HG02840 (cell line): ENCODE measurements at regions not wholly inside any gene's neighbourhood (a gene's known extent, or its start where the extent isn't known, plus 50 kb on each side); places are given as distances from the start of the nearest gene placed in this dataset.
"Not testable (repeated sequence)": the region's sequence is repeated elsewhere in the genome, so short reads cannot be mapped to it uniquely, and the experiment has no call there.

Experiments
- ATAC-seq: cut with Tn5 transposase; IDR thresholded peaks from one replicate; pipeline ENCODE4 v1.9.1; 2021; ENCODE audit warnings: mild to moderate bottlenecking, moderate library complexity, moderate number of reproducible peaks; ENCODE audit not compliant: unreplicated experiment, low FRiP score

DNA sequence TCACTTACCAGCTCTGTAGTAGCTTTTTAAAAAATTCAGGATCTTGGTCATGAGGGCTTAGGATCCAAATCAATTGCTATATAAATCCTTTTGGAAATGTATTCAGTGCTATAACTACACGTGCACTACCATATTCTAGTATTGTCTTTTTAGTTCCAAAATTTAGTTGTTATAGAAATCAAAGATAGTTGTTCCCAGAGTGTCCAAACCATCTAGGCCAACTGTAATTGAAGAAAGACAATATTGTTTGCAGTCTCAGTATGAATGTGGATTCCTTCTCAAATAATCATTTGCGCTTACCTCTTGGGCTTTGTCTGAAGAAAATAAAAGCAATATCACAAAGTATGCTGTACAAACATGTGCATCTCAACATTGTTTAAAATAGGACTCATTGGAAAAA is 184.1 kb upstream of the EDNRB start:
- ATAC-seq, result no peak

DNA sequence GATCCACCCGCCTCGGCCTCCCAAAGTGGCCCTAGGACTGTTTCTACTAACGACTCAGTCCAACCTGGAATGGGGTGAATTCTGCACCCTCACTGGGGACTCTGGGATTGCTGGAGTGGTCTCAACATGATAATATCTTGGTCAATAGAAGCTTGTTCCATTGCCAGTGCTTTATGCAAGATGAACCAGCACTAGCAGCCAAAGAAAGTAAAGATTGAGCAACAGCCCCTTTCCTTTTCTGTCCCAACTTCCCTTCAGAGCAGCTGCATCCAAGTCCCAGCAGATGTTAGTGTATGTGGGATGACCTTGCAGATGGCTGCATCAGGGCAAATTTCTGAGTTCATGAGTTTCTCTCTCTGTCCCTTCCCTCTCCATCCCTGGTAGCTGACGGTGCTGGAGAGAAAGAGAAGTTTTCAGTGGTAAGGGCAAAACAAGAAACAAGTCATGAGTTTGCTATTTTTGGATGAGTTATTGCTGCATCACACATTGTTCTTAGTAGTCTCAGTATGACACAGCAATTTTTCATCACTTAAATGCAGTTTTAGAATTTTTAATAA is 183.6 kb upstream of the EDNRB start:
- ATAC-seq, result no peak

DNA sequence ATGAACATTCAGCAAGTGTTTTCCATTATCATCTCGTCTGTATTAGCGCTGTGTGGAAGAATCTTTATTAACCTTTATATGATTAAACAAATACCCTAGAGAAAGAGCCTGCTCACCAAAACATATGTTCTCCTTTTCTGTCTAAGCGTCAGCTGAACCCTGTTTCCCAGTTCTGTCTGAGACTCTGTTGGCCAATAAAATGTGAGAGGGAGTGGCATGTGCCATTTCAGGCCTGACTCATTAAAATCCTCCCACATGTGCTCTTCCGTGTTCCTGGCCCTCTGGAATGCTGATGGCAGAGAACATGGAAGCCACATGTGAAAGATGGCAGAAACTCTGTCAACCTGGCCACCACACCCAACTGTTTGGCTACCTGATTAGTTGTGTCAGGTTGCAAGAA is 181.9 kb upstream of the EDNRB start:
- ATAC-seq, result no peak

DNA sequence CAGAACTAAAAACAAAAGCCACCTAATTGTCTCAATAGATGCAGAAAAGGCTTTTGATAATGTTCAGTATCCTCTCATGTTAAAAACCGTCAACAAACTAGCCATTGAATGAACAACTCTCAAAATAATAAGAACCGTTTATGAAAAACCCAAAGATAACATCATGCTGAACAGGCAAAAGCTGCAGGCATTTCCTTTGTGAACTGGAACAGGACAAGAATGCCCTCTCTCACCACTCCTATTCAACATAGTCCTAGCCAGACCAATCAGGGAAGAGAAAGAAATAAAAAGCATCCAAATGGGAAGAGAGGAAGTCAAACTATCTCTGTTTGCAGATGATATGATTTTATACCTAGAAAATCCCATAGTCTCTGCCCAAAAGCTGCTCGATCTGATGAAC is 179.6 kb upstream of the EDNRB start:
- no peak for ATAC-seq

DNA sequence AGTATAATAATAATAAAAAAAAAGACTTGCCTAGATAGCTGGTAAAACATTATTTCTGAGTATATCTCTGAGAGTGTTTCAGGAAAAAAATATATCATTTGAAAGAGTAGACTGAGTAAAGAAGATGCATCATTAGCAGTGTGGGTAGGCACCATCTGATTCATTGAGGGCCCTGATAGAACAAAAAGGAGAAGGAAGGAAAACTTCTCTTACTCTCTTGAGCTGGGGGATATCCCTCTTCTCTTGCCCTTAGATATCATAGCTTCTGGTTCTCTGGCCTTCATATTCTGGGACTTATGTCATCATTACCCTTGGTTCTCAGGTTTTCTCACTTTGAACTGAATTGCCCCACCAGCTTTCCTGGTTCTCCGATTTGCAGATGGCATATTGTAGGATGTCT is 177.6 kb upstream of the EDNRB start:
- no peak for ATAC-seq

DNA sequence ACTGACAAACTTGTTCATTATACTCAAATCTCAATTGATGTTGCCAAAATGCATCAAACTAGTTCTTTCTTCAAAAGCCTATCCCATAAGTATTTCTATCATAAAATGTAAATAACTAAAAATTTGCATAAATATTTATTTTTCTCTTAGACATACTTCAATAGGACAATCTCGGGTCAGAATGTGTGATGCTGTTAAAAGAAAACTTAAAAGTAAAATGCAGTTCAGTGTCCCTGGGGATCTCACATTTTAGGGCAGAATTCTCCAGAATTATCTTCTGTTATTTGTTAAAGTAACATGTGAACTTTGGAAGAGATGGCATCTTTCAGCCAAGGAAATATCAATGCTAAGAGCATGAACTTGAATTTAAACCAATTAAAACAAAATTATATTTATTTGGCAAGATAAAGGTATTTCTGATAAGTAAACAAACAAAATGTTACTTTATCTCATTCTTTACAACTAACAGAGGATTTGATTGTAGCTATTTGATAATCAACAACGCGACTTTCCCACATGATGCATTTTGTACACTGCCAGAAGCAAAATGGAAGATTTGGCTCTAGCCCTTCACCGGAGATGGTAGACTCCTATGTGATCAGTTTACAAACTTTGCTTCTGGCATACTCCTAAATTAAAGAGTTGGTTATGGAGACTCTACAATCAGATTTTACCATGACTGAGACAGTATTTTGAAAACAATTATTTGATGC is 169.5 kb upstream of the EDNRB start:
- no peak for ATAC-seq

DNA sequence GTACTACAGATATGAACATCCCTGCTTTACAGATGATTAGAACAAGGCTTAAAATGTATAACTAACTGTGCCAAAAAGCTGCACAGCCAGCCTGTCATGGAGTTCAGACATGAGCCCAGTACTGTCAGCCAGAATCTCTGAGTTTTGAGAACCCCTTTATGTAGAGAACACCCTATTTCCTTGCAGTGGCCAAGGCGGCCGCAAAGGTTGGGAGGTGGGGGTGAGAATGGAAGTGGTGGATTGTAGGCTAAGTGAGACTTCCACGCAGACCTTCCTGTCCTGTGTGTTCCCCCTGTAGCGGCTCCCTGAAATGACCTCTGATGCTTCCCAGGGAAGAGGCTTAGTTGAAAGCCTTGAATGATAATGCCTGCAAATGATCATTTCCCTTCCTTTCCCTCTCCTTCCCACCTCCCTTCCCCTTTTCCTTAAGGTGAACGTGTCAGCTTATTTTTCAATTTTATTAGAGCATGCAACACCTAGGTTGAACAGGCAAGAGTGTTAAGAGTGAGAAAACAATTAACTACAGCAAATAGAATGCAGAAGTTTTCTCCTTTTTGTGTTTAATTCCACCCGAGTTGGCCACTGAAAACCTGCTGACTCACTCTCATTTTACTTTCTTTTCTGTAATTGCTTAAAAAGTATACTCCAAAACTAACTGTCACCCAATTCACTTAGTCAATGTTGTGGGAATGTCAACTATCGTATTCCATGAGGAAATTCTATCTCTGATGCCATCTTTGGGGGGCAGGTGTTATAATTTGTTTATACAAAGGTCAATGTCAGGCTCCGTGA is 167.0 kb upstream of the EDNRB start:
- no peak for ATAC-seq

DNA sequence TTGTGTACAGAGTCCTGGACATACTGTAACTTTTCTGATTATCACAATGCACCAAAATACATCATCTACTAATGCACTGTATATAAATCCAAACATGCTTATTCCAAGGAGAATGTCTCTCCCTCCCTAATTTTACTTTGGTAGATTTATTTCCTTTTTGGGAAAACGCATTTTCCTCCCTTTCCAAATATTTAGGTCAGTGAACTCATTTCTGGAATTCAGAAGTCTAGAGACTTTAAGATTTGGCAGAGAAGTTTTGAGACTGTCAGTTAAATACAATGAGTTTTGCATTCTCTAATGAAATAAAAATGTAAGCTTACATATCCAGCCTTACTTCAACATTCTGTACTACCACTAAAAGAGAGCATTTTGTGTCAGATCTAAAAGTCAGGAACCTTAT is 165.8 kb upstream of the EDNRB start:
- ATAC-seq, result no peak

DNA sequence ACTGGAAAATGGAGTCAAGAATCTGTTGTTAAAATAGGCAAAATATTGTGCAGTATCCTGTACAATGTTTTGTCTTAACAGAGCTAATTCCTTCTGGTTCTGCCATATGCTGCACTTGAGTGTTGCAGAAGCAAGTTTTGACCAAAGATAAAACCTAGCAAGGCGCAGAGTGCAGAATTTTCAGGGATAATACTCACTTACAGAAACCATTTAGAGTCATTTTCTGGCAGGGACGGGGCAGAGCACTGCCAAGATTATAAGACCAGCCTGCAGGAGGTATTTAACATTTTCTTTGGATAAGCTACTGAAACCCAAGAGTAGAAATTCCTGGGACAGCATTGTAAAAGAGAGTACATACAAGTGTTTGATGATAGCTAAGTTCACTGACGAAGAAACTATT is 159.5 kb upstream of the EDNRB start:
- ATAC-seq, result no peak

DNA sequence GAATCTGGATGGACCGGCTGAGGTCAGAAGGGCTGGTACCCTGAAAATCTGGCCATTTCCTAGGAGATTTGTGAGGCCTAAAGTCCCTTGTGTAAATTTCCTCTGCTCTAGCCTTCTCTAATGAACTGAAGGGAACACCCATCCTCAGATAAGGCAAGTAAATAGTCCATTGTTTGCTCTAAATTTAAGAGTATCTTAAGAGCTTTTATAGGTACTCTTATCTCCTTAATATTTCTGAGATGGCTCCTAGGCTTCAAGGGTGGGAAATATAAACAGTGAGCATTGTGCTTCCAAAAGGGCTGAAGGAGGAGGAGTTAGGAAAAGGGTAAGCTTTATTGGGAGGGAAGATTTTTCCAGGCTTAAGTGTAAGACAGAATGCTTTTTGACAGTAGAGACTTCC is 148.7 kb upstream of the EDNRB start:
- ATAC-seq, result no peak

DNA sequence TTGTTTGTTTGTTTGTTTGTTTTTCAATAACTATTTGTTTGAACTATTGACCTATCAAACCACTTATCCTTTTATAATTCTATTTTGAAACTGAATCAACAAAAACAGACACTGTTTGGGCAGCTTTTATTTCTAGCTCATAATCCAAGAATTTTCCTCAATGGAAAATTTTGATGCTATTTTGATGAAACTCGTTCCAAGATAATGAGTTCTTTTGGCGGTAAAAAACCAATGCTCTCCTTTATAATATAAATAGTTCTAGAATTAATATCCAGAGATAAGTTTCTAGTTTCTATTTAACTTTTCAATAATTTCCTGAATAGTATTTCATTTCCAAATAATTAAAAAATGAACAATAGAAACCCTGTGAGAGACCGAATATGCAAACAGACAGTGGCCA is 146.5 kb upstream of the EDNRB start:
- no peak for ATAC-seq

DNA sequence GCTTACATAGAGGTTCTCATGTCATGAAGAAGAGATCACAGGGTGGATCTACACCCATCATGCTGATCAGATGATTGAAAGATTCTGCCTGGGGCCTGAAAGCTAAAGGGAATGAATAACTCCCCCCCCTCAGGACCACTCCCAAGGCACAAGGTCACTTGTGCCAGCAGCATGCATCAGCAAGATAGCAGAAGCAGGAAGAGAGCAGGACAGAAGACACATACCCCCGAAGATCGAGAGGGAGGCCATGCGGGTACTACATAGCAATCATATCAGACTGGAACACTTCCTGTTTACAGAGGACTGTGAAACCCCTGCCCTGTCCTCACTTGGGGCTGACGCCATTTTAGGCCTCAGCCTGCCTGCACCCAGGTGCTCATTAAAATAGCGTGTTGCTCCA is 143.2 kb upstream of the EDNRB start:
- ATAC-seq, result no peak

DNA sequence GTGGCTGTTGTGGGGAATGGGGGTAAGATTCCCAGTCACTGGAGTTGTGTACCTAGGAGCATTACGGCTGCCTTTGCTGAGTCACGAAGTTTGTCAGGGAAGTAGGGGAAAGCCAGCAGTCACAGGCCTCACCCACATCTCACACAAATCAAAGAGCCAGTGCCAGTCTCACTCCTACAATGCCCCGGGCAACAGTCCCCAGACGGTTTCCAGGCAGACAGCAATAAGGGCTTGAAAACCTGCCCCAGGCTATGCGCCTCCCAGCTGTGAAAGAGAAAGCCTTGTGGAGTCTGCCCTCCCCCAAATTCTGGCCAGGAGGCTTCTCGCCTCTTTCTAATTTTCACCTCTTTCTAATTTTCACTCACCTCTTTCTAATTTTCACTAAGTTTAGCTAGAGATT is 142.3 kb upstream of the EDNRB start:
- ATAC-seq, result no peak

DNA sequence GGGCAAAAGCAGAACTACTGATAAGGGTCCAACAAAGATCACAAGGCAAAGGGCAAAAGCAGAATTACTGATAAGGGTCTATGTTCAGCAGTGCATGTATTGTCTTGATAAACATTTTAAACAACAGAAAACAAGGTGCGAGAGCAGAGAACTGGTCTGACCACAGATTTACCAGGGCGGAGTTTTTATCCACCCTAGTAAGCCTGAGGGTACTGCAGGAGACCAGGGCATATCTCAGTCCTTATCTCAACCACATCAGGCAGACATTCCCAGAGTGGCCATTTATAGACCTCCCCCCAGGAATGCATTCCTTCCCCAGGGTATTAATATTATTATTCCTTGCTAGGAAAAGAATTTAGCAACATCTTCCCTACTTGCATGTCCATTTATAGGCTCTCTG is 138.2 kb upstream of the EDNRB start:
- not testable (repeated sequence) for ATAC-seq

DNA sequence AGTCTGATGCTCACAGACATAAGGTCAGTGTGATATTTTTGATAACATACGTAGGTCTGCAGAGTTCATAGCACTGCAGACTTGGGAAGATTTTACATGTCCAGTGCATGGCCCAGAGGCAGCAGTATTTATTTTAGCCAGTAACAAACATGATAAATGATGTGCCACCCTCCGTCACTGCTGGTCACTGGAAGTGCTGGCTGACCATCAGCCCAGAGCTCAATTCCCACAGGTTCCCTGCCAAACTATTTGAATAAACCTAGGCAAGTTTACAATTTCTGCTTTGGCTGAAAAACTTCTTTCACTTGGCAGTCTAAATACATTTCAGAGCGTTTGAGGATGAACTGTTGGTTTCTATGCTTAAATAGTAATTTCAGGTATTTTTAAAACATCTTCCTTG is 135.5 kb upstream of the EDNRB start:
- ATAC-seq, result no peak

DNA sequence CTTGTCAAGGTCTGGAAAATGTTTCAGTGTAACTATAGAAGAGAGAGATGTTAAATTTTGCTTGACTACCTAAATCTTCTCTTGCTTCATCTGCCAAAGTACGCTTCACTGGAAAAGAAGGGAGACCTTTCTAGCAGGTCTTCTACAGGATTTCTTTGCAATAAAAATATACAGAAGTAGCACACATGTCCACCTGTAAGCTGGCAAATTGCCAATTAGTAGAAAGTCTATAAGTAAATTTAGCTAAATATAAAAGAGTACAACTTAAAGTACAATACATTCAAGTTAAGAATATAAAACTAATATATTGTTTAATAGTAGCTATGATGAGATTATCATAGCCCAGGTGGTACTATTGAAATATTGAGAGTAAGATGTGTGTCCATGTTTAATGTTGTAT is 128.5 kb upstream of the EDNRB start:
- no peak for ATAC-seq

DNA sequence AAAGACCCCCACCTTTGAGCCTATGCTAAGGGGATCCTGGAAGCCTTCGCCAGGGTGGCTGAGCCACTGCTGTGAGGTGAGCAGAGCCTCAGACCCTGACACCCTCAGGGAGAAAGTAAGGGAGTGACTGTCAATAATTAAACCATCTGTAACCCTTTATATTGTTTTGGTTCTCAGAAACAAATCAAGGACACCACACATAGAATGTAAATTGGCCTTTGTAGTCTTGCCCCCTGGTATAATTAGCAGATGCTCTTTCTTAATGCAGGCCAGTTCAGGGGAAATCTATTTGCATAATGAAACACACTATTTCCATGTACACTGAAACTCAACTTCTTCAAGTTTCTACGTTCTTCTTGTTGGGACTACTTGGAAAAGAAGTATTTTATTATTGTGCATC is 127.7 kb upstream of the EDNRB start:
- ATAC-seq, result peak; percentile 87

DNA sequence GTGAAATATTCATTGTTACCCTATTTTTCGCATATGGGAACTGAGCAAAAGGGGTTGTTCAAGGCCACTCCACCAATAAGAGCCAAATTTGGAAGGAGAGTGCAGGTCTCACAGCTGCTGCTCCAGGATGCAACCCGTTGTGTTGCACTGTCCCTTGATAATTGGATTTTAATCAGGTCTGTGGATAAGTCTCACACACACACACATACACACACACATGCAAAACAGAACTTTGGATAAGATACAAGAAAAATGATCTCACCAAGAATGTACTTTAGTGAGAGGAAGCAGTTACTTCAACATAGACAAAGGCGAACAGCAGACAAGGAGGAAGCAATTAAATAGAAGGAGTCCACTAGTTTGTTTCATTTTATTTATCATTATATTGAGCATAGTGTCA is 127.3 kb upstream of the EDNRB start:
- ATAC-seq, result peak; percentile 25

DNA sequence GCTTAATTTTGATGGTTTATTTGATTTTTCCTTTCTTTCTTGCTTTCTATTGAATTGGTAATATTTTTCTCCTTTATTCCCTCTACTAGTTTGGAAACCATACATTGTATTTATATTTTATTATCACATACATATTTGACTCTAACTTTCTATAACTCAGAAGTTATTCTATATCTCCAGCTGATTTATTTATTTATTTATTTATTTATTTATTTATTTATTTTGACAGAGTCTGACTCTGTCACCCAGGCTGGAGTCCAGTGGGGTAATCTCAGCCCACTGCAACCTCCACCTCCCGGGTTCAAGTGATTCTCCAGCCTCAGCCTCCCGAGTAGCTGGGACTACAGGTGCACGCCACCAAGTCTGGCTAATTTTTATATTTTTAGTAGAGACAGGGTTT is 122.7 kb upstream of the EDNRB start:
- not testable (repeated sequence) for ATAC-seq

DNA sequence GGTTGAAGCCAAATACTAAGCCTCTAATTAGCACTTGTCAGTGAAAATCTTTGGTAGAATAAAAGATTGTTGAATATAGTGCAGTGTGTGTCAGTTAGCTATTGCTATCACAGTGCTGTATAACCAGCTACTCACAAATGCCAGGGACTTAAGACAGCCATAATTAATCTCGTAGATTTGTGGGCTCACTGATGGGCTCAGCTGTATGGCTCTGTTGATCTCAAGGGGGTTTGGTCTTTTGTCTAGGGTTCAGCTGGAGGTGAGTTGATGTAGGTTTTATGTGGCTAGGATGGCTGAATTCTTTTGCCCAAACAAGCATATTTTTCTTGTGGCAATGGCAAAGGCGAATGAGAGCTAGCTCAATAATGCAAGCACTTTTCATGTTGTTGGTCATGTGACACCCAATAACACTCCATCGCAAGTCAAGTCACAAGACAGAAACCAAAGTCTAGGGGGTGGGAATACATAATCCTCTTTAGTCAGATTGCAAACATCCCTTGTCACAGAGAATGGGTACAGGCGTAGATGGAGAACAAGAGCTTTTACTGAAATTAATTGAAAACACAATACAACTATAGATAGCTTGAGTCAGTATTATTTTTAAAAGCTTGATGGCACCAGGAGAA is 121.7 kb upstream of the EDNRB start:
- ATAC-seq, result no peak

DNA sequence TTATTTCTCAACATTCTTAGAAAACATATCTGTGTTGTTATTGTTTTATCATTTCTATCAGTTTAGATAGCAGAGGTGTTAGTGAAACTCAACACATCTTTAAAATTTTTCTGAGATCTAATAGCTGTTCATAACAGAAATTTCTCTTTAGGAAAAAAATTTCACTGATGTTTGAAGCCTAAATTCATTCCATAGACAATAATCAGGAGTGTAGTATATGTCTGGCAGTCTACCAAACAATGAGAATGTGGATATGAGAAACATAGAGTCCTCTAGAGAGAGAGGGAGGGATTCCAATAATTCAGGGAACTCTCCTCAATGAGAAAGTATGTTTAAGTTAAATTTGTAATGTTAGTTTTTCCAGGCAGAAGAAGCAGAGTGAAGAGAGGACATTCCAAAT is 118.2 kb upstream of the EDNRB start:
- ATAC-seq, result no peak
